ENCODE measurements at regions not wholly inside any gene's neighbourhood (a gene's known extent, or its start where the extent isn't known, plus 50 kb on each side); places are given as distances from the start of the nearest gene placed in this dataset.

- TF ChIP-seq REST (IDR thresholded peaks at IDR 0.05; ENCODE audit: insufficient read depth in 1 of 2, low read depth in 2 of 2, low read length in 2 of 2): no peak
- TF ChIP-seq SIN3A (IDR thresholded peaks at IDR 0.05; ENCODE audit: borderline replicate concordance, insufficient read depth, low read length): no peak
- no peak for TF ChIP-seq FOXP2 (optimal IDR thresholded peaks at IDR 0.05; ENCODE audit: borderline replicate concordance, extremely low read depth, extremely low read length, insufficient read depth)
- no peak for TF ChIP-seq TAF1 (IDR thresholded peaks at IDR 0.05; ENCODE audit: borderline replicate concordance, insufficient read depth, low read length)
These were observed 151.8 kb downstream of the KIF26A start for GRCh38 chr14:104290058-104290667.

- TF ChIP-seq FOXP2 (optimal IDR thresholded peaks at IDR 0.05; ENCODE audit: borderline replicate concordance, extremely low read depth, extremely low read length, insufficient read depth) (no peak), REST (IDR thresholded peaks at IDR 0.05; ENCODE audit: insufficient read depth in 1 of 2, low read depth in 2 of 2, low read length in 2 of 2) (no peak), POLR2AphosphoS5 (IDR thresholded peaks at IDR 0.05; ENCODE audit: low read depth, low read length) (no peak), SIN3A (IDR thresholded peaks at IDR 0.05; ENCODE audit: borderline replicate concordance, insufficient read depth, low read length) (no peak), TAF1 (IDR thresholded peaks at IDR 0.05; ENCODE audit: borderline replicate concordance, insufficient read depth, low read length) (no peak)
These were observed 152.4 kb downstream of the KIF26A start for GRCh38 chr14:104290756-104291122.

- TF ChIP-seq REST (IDR thresholded peaks at IDR 0.05; ENCODE audit: insufficient read depth in 1 of 2, low read depth in 2 of 2, low read length in 2 of 2): no peak
- TF ChIP-seq TAF1 (IDR thresholded peaks at IDR 0.05; ENCODE audit: borderline replicate concordance, insufficient read depth, low read length): no peak
- no peak for TF ChIP-seq POLR2AphosphoS5 (IDR thresholded peaks at IDR 0.05; ENCODE audit: low read depth, low read length)
- TF ChIP-seq SIN3A (IDR thresholded peaks at IDR 0.05; ENCODE audit: borderline replicate concordance, insufficient read depth, low read length): no peak
- no peak for TF ChIP-seq FOXP2 (optimal IDR thresholded peaks at IDR 0.05; ENCODE audit: borderline replicate concordance, extremely low read depth, extremely low read length, insufficient read depth)
These were observed 153.0 kb downstream of the KIF26A start for GRCh38 chr14:104291123-104292000.

GRCh38 chr14:104292084-104292970 lies 153.9 kb downstream of the KIF26A start:
- TF ChIP-seq SIN3A (IDR thresholded peaks at IDR 0.05; ENCODE audit: borderline replicate concordance, insufficient read depth, low read length): no peak
- no peak for TF ChIP-seq FOXP2 (optimal IDR thresholded peaks at IDR 0.05; ENCODE audit: borderline replicate concordance, extremely low read depth, extremely low read length, insufficient read depth)
- no peak for TF ChIP-seq REST (IDR thresholded peaks at IDR 0.05; ENCODE audit: insufficient read depth in 1 of 2, low read depth in 2 of 2, low read length in 2 of 2)
- no peak for TF ChIP-seq POLR2AphosphoS5 (IDR thresholded peaks at IDR 0.05; ENCODE audit: low read depth, low read length)
- no peak for TF ChIP-seq TAF1 (IDR thresholded peaks at IDR 0.05; ENCODE audit: borderline replicate concordance, insufficient read depth, low read length)
